Lung (tissue), 11 donors: ENCODE measurements at regions not wholly inside any gene's neighbourhood (a gene's known extent, or its start where the extent isn't known, plus 50 kb on each side); places are given as distances from the start of the nearest gene placed in this dataset.

ENCODE experiments used
- ATAC-seq: fragments of 200-7000 bp; cut with Tn5 transposase; one replicate; pipeline ENCODE4 v1.9.1; 2020; ENCODE audit warnings: moderate number of reproducible peaks; ENCODE audit not compliant: insufficient read depth, low FRiP score
- DNase-seq, 3 donors: peaks; one replicate each; pipeline ENCODE4 v3.0.0-alpha.2; 2013 to 2017
- H3K27ac ChIP-seq, 2 donors: one replicate each; pipeline ENCODE4 v1.5.1; 2013; ENCODE audit warnings: mild to moderate bottlenecking in 2 of 2, moderate library complexity in 2 of 2, control low read depth in 1 of 2, inconsistent platforms in 1 of 2, low read depth in 1 of 2, low read length in 1 of 2
- H3K27me3 ChIP-seq, 3 donors: one replicate each; pipeline ENCODE4 v1.5.1; 2013; ENCODE audit warnings: low read length in 2 of 3; ENCODE audit not compliant: control insufficient read depth in 3 of 3, insufficient read depth in 3 of 3
- H3K36me3 ChIP-seq, 4 donors: one replicate each; pipeline ENCODE4 v1.5.1; 2013; ENCODE audit warnings: low read length in 4 of 4, mild to moderate bottlenecking in 1 of 4, moderate library complexity in 1 of 4; ENCODE audit not compliant: control insufficient read depth in 4 of 4, insufficient read depth in 4 of 4
- H3K4me1 ChIP-seq, 5 donors: one replicate each; pipeline ENCODE4 v1.5.1; 2013; ENCODE audit warnings: low read length in 5 of 5, mild to moderate bottlenecking in 2 of 5, moderate library complexity in 1 of 5; ENCODE audit not compliant: control insufficient read depth in 5 of 5, insufficient read depth in 5 of 5
- H3K4me3 ChIP-seq: one replicate; pipeline ENCODE4 v1.5.1; 2013; ENCODE audit warnings: mild to moderate bottlenecking, control low read depth, moderate library complexity
- H3K9ac ChIP-seq, 2 donors: one replicate each; pipeline ENCODE4 v1.5.1; 2013; ENCODE audit warnings: low read length in 2 of 2, control low read depth in 1 of 2; ENCODE audit not compliant: insufficient read depth in 1 of 2
- H3K9me3 ChIP-seq, 4 donors: one replicate each; pipeline ENCODE4 v1.5.1; 2013; ENCODE audit warnings: low read length in 3 of 4, mild to moderate bottlenecking in 1 of 4, moderate library complexity in 1 of 4; ENCODE audit not compliant: control insufficient read depth in 4 of 4, insufficient read depth in 3 of 4
- WGBS, 2 donors: extraction: QIAGEN DNeasy Blood & Tissue Kit; methylation state at CpG; one replicate each; pipeline ENCODE4 v1.1.7; 2013; 5-methylcytosine and 5-hydroxymethylcytosine counted together
- TF ChIP-seq, protein P1 (sequence below): IDR thresholded peaks from 2 replicates; pipeline ENCODE4 v1.5.1; 2012; ENCODE audit warnings: mild to moderate bottlenecking; ENCODE audit errors: control extremely low read depth, extremely low read depth
- donor health status: control.
- donor health status: control.
- donor health status: Bipolar disorder and iron deficiency.
- donor health status: healthy.
- donor health status: DM: yes; HTN: yes; CAD: no.

DNA sequence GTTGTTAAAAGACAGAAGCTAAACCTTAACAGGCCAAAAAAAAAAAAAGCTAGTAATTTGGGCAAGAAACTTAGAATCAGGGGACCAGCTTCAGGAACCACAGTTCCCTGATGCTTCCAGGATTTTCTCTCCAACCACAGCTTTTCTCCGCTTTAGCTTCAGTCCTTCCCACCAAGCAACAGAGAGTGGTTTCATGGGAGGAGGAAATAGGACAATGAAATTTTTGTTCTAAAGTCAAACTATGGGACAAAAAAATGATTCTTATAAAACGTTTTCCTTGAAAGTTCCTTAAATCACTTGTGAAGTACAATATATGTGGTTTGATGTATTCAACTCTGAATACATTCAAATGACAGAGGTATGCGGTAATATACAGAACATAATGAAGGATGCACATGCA is 71.0 kb upstream of the DHX15 start:
- no peak overlapping the region for H3K9ac ChIP-seq
- no peak for ATAC-seq
- WGBS, 2 donors: 82 to 87% methylated on average over 3 of the region's 3 CpGs

DNA sequence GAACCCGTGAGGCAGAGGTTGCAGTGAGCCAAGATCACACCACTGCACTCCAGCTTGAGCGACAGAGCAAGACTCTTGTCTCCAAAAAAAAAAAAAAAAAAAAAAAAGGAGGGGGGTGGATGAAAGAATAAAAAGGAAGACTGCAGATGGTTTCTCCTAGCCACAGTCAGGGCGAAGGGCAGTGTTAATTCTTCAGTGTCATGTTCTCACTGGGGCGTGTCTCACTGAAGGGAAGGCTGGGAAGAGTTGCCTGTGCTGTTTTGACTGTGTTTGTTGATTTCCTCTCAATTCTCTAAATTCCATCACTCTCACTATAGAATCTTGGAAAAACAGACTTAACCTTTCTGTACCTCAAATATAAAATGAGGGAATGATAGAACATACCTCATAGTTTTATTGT is 71.6 kb upstream of the DHX15 start:
- DNase-seq (no peak), ATAC-seq (no peak)
- Histone ChIP-seq H3K4me3 (no peak overlapping the region), H3K27ac (no peak overlapping the region), H3K27me3 (no peaks in the 10 kb centered on the region), H3K36me3 (no peaks in the 10 kb centered on the region), H3K4me1 (peaks cover 0 to 10% (median 2%) of the 10 kb centered on the region in 5 donors), H3K9ac (no peak overlapping the region), H3K9me3 (no peaks in the 10 kb centered on the region)
- TF ChIP-seq, protein P1, sequence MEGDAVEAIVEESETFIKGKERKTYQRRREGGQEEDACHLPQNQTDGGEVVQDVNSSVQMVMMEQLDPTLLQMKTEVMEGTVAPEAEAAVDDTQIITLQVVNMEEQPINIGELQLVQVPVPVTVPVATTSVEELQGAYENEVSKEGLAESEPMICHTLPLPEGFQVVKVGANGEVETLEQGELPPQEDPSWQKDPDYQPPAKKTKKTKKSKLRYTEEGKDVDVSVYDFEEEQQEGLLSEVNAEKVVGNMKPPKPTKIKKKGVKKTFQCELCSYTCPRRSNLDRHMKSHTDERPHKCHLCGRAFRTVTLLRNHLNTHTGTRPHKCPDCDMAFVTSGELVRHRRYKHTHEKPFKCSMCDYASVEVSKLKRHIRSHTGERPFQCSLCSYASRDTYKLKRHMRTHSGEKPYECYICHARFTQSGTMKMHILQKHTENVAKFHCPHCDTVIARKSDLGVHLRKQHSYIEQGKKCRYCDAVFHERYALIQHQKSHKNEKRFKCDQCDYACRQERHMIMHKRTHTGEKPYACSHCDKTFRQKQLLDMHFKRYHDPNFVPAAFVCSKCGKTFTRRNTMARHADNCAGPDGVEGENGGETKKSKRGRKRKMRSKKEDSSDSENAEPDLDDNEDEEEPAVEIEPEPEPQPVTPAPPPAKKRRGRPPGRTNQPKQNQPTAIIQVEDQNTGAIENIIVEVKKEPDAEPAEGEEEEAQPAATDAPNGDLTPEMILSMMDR: no peak
- WGBS, 2 donors: 68 to 79% methylated on average over 4 of the region's 4 CpGs

More for the DNA sequence above, 71.0 kb upstream of the DHX15 start:
- H3K4me1 ChIP-seq: peaks cover 0 to 10% (median 2%) of the 10 kb centered on the region in 5 donors
- no peaks in the 10 kb centered on the region for H3K9me3 ChIP-seq
- H3K36me3 ChIP-seq: no peaks in the 10 kb centered on the region
- H3K27ac ChIP-seq: no peak overlapping the region
- TF ChIP-seq, protein P1: no peak
- no peaks in the 10 kb centered on the region for H3K27me3 ChIP-seq
- DNase-seq: no peak
- no peak overlapping the region for H3K4me3 ChIP-seq

DNA sequence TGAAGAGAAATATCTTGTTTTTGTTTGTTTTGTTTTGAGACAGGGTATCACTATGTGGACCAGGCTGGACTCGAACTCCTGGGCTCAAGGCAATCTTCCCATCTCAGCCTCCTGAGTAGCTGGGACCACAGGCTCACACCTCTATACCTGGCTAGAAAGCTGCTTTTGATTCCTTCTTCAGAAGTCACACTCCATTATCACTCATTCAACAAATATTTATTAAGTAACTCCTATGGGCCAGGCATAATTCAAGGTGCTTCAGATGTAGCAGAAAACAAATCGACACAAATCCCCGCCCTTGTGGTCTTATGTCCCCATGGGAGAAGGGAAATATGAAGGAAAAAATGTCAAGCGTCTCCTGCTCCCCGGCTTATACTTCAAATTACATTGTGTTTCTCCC is 72.6 kb upstream of the DHX15 start:
- Histone ChIP-seq H3K9me3 (no peaks in the 10 kb centered on the region), H3K36me3 (no peaks in the 10 kb centered on the region), H3K4me3 (no peak overlapping the region), H3K4me1 (peaks cover 0 to 10% (median 2%) of the 10 kb centered on the region in 5 donors), H3K27me3 (no peaks in the 10 kb centered on the region), H3K27ac (no peak overlapping the region), H3K9ac (no peak overlapping the region)
- DNase-seq (no peak), ATAC-seq (no peak)
- WGBS, 2 donors: 92 to 94% methylated on average over 5 of the region's 5 CpGs
- TF ChIP-seq, protein P1: no peak
